GM13976 (cell line): ENCODE measurements at regions not wholly inside any gene's neighbourhood (a gene's known extent, or its start where the extent isn't known, plus 50 kb on each side); places are given as distances from the start of the nearest gene placed in this dataset.

Experiments
- DNase-seq: peaks from one replicate; pipeline ENCODE4 v3.0.0; 2012; ENCODE audit warnings: low spot score
- CTCF ChIP-seq: IDR thresholded peaks from 2 replicates; pipeline ENCODE4 v1.5.1; 2012; ENCODE audit warnings: borderline replicate concordance, mild to moderate bottlenecking; ENCODE audit not compliant: insufficient read depth; ENCODE audit errors: extremely low read depth, missing control alignments, control extremely low read depth
- in situ Hi-C: fragments of 300-500 bp; cut with MboI; formaldehyde crosslinking; loops from one replicate; pipeline ENCODE4 v1.12.0; 2022; ENCODE audit warnings: low sequenced_read_pairs, mixed read lengths, inconsistent platforms; ENCODE audit not compliant: unreplicated experiment

GRCh38 chr18:8963876-8964275, 138.6 kb upstream of the NDUFV2 start:
- in situ Hi-C loops: no loop called here
- no peak for TF ChIP-seq CTCF
- no peak for DNase-seq

- no peak for TF ChIP-seq CTCF
- DNase-seq: no peak
- in situ Hi-C loops: no loop called here
Observed at GRCh38 chr18:8965398-8965797, 137.1 kb upstream of the NDUFV2 start.

GRCh38 chr18:8966821-8967220, 135.7 kb upstream of the NDUFV2 start:
- no peak for TF ChIP-seq CTCF
- no peak for DNase-seq
- in situ Hi-C loops: no loop called here

- DNase-seq: no peak
- no peak for TF ChIP-seq CTCF
- in situ Hi-C loops: no loop called here
Observed at GRCh38 chr18:8967573-8967972, 134.9 kb upstream of the NDUFV2 start.

GRCh38 chr18:8969639-8970390, 132.7 kb upstream of the NDUFV2 start:
- TF ChIP-seq CTCF: no peak
- in situ Hi-C loops: no loop called here
- DNase-seq: no peak

GRCh38 chr18:8970843-8971242, 131.7 kb upstream of the NDUFV2 start:
- in situ Hi-C loops: no loop called here
- DNase-seq: no peak
- no peak for TF ChIP-seq CTCF
